ENCODE measurements at regions not wholly inside any gene's neighbourhood (a gene's known extent, or its start where the extent isn't known, plus 50 kb on each side); places are given as distances from the start of the nearest gene placed in this dataset.

GRCh38 chr2:235170536-235171521 lies 219.0 kb downstream of the SH3BP4 start:
- peaks cover 0 to 14% (median 0%) of the 10 kb centered on the region in 7 donors for H3K27me3 ChIP-seq (replicated peaks in 1 of 7)
- H3K36me3 ChIP-seq: no peaks in the 10 kb centered on the region
- no peaks in the 10 kb centered on the region for H3K9me3 ChIP-seq
- TF ChIP-seq CTCF (IDR thresholded peaks at IDR 0.05 in 8 of 11, conservative IDR thresholded peaks at IDR 0.05 in 3 of 11) (peak in 2 of 11 experiments; percentile 9 to 12), POLR2A (IDR thresholded peaks at IDR 0.05) (no peak)
- intact Hi-C loops (cut with DNase I; ENCODE audit: low total_unique reads): no loop called here
- 36 to 59% (median 55%) methylated on average over 8 of the region's 8 CpGs for WGBS, 5 donors
- peaks cover 0 to 20% (median 0%) of the 10 kb centered on the region in 6 donors for H3K4me1 ChIP-seq
- no peak overlapping the region for H3K4me3 ChIP-seq
- DNase-seq: no peak
- H3K27ac ChIP-seq: peak overlapping the region in 4 of 8 donors; percentile 20 to 60 (median 34)

GRCh38 chr2:235171550-235172031 lies 219.8 kb downstream of the SH3BP4 start:
- TF ChIP-seq CTCF (IDR thresholded peaks at IDR 0.05 in 8 of 11, conservative IDR thresholded peaks at IDR 0.05 in 3 of 11): no peak
- peak in 1 of 3 donors; percentile 47 for TF ChIP-seq POLR2AphosphoS5 (IDR thresholded peaks at IDR 0.05)
- TF ChIP-seq POLR2A (IDR thresholded peaks at IDR 0.05): no peak

GRCh38 chr2:235180642-235181041 lies 228.8 kb downstream of the SH3BP4 start:
- WGBS, 5 donors: 86 to 96% (median 89%) methylated on average over 6 of the region's 6 CpGs
- TF ChIP-seq POLR2AphosphoS5 (IDR thresholded peaks at IDR 0.05) (no peak), CTCF (IDR thresholded peaks at IDR 0.05 in 8 of 11, conservative IDR thresholded peaks at IDR 0.05 in 3 of 11) (no peak), POLR2A (IDR thresholded peaks at IDR 0.05) (no peak)
- Histone ChIP-seq H3K4me3 (no peak overlapping the region), H3K27ac (no peak overlapping the region), H3K9me3 (peaks cover 0 to 6% (median 0%) of the 10 kb centered on the region in 8 donors), H3K27me3 (replicated peaks in 1 of 7) (peaks cover 0 to 35% (median 0%) of the 10 kb centered on the region in 7 donors), H3K4me1 (no peaks in the 10 kb centered on the region), H3K36me3 (no peaks in the 10 kb centered on the region)
- intact Hi-C loops (cut with DNase I; ENCODE audit: low total_unique reads): no loop called here
- no peak for DNase-seq

More at GRCh38 chr2:235171550-235172031, 219.8 kb downstream of the SH3BP4 start:
- DNase-seq: no peak
- Histone ChIP-seq H3K27ac (peak overlapping the region in 4 of 8 donors; percentile 20 to 60 (median 34)), H3K27me3 (replicated peaks in 1 of 7) (peaks cover 0 to 12% (median 0%) of the 10 kb centered on the region in 7 donors), H3K4me1 (peaks cover 0 to 20% (median 0%) of the 10 kb centered on the region in 6 donors), H3K4me3 (no peak overlapping the region), H3K9me3 (no peaks in the 10 kb centered on the region), H3K36me3 (no peaks in the 10 kb centered on the region)
- WGBS, 5 donors: 38 to 57% (median 51%) methylated on average over 2 to 4 of the region's 4 CpGs
- intact Hi-C loops (cut with DNase I; ENCODE audit: low total_unique reads): no loop called here

- DNase-seq: no peak
- Histone ChIP-seq H3K4me3 (no peak overlapping the region), H3K9me3 (peaks cover 0 to 6% (median 0%) of the 10 kb centered on the region in 8 donors), H3K4me1 (no peaks in the 10 kb centered on the region), H3K36me3 (no peaks in the 10 kb centered on the region), H3K27me3 (replicated peaks in 1 of 7) (peaks cover 0 to 35% (median 0%) of the 10 kb centered on the region in 7 donors), H3K27ac (no peak overlapping the region)
- intact Hi-C loops (cut with DNase I; ENCODE audit: low total_unique reads): no loop called here
- TF ChIP-seq CTCF (IDR thresholded peaks at IDR 0.05 in 8 of 11, conservative IDR thresholded peaks at IDR 0.05 in 3 of 11) (no peak), POLR2A (IDR thresholded peaks at IDR 0.05) (no peak)
These were observed 232.0 kb downstream of the SH3BP4 start for GRCh38 chr2:235183786-235184185.

All from spleen (tissue), 11 donors.